Liver (tissue), 8 donors: ENCODE measurements at regions not wholly inside any gene's neighbourhood (a gene's known extent, or its start where the extent isn't known, plus 50 kb on each side); places are given as distances from the start of the nearest gene placed in this dataset.

Experiments used
- DNase-seq: peaks from one replicate; pipeline ENCODE4 v3.0.0-alpha.2; 2017; ENCODE audit warnings: low spot score
- H3K27ac ChIP-seq, 2 donors: one replicate each; pipeline ENCODE4 v1.7.0; 2013; ENCODE audit warnings: inconsistent platforms in 2 of 2, low read length in 2 of 2, control low read depth in 1 of 2, low read depth in 1 of 2, mild to moderate bottlenecking in 1 of 2
- H3K27me3 ChIP-seq, 4 donors: one replicate each; pipeline versions ENCODE4 v1.6.1 to v1.7.0; 2013; ENCODE audit warnings: low read length in 3 of 4, inconsistent platforms in 1 of 4, mild to moderate bottlenecking in 1 of 4, moderate library complexity in 1 of 4; ENCODE audit not compliant: control insufficient read depth in 4 of 4, insufficient read depth in 4 of 4
- H3K36me3 ChIP-seq, 4 donors: one replicate each; pipeline versions ENCODE4 v1.6.1 to v1.7.0; 2013; ENCODE audit warnings: low read length in 3 of 4, mild to moderate bottlenecking in 3 of 4, low read depth in 1 of 4, moderate library complexity in 1 of 4; ENCODE audit not compliant: control insufficient read depth in 4 of 4, insufficient read depth in 3 of 4
- H3K4me1 ChIP-seq, 4 donors: one replicate each; pipeline versions ENCODE4 v1.6.1 to v1.7.0; 2013; ENCODE audit warnings: low read length in 3 of 4, mild to moderate bottlenecking in 3 of 4, moderate library complexity in 1 of 4; ENCODE audit not compliant: control insufficient read depth in 4 of 4, insufficient read depth in 4 of 4
- H3K4me3 ChIP-seq, 3 donors: one replicate each; pipeline versions ENCODE4 v1.6.1 to v1.7.0; 2013; ENCODE audit warnings: low read length in 3 of 3, control low read depth in 1 of 3, low read depth in 1 of 3, mild to moderate bottlenecking in 1 of 3
- H3K9ac ChIP-seq, 2 donors: one replicate each; pipeline ENCODE4 v1.7.0; 2013; ENCODE audit warnings: low read length in 2 of 2, mild to moderate bottlenecking in 2 of 2, moderate library complexity in 2 of 2, control low read depth in 1 of 2, low read depth in 1 of 2
- H3K9me3 ChIP-seq, 4 donors: one replicate each; pipeline versions ENCODE4 v1.6.1 to v1.7.0; 2013; ENCODE audit warnings: low read length in 3 of 4; ENCODE audit not compliant: control insufficient read depth in 4 of 4
- ATF3 ChIP-seq: IDR thresholded peaks from 2 replicates; pipeline ENCODE4 v1.6.1; 2016; ENCODE audit warnings: antibody characterized with exemption
- CTCF ChIP-seq: fragments of 150-350 bp; IDR thresholded peaks from 2 replicates; pipeline ENCODE4 v1.5.1; 2017; ENCODE audit warnings: improper control_type of control experiment, low read depth, low read length; ENCODE audit not compliant: missing input control
- EGR1 ChIP-seq, 2 donors: IDR thresholded peaks; 2 replicates each; pipeline ENCODE4 v1.6.1; 2016 to 2018; ENCODE audit warnings: antibody characterized with exemption in 2 of 2, low read depth in 2 of 2
- FOXA1 ChIP-seq: IDR thresholded peaks from 2 replicates; pipeline ENCODE4 v1.6.1; 2016; ENCODE audit warnings: antibody characterized with exemption
- FOXA2 ChIP-seq: IDR thresholded peaks from 2 replicates; pipeline ENCODE4 v1.6.1; 2016; ENCODE audit warnings: antibody characterized with exemption
- GABPA ChIP-seq, 2 donors: IDR thresholded peaks in 1 of 2; conservative IDR thresholded peaks in 1 of 2; 2 replicates each; pipeline ENCODE4 v1.6.1; 2016; ENCODE audit warnings: antibody characterized with exemption in 2 of 2, mild to moderate bottlenecking in 1 of 2, moderate library complexity in 1 of 2
- HNF4G ChIP-seq: IDR thresholded peaks from 2 replicates; pipeline ENCODE4 v1.6.1; 2016; ENCODE audit warnings: antibody characterized with exemption
- JUND ChIP-seq, 2 donors: IDR thresholded peaks; 2 replicates each; pipeline ENCODE4 v1.6.1; 2016; ENCODE audit warnings: antibody characterized with exemption in 2 of 2
- MAX ChIP-seq: IDR thresholded peaks from 2 replicates; pipeline ENCODE4 v1.6.1; 2016; ENCODE audit warnings: antibody characterized with exemption
- NR2F2 ChIP-seq: IDR thresholded peaks from 2 replicates; pipeline ENCODE4 v1.6.1; 2016; ENCODE audit warnings: antibody characterized with exemption
- RAD21 ChIP-seq, 2 donors: IDR thresholded peaks; 2 replicates each; pipeline ENCODE4 v1.6.1; 2016; ENCODE audit warnings: antibody characterized with exemption in 2 of 2, mild to moderate bottlenecking in 2 of 2
- REST ChIP-seq: IDR thresholded peaks from 2 replicates; pipeline ENCODE4 v1.6.1; 2016; ENCODE audit warnings: antibody characterized with exemption, mild to moderate bottlenecking
- RXRA ChIP-seq, 2 donors: IDR thresholded peaks; 2 replicates each; pipeline ENCODE4 v1.6.1; 2017 to 2018; ENCODE audit warnings: antibody characterized with exemption in 2 of 2, mild to moderate bottlenecking in 1 of 2
- SP1 ChIP-seq: IDR thresholded peaks from 2 replicates; pipeline ENCODE4 v1.6.1; 2018; ENCODE audit warnings: antibody characterized with exemption, mild to moderate bottlenecking
- TAF1 ChIP-seq: conservative IDR thresholded peaks from 2 replicates; pipeline ENCODE4 v1.6.1; 2016; ENCODE audit warnings: antibody characterized with exemption, mild to moderate bottlenecking
- YY1 ChIP-seq: IDR thresholded peaks from 2 replicates; pipeline ENCODE4 v1.6.1; 2016; ENCODE audit warnings: antibody characterized with exemption, mild to moderate bottlenecking
- WGBS: extraction: QIAGEN DNeasy Blood & Tissue Kit; methylation state at CpG from one replicate; pipeline ENCODE4 v1.1.7; 2013; 5-methylcytosine and 5-hydroxymethylcytosine counted together
- TF ChIP-seq, protein P1 (sequence below): IDR thresholded peaks from 2 replicates; pipeline ENCODE4 v1.6.1; 2016; ENCODE audit warnings: antibody characterized with exemption
- donor health status: healthy.
- donor health status: healthy.
- donor health status: healthy.
- donor health status: healthy.
- donor health status: healthy.

GRCh38 chr5:39767916-39768315 lies 343.1 kb upstream of the DAB2 start:
- DNase-seq, result no peak
- Histone ChIP-seq H3K4me3 (no peak overlapping the region), H3K4me1 (no peaks in the 10 kb centered on the region), H3K27me3 (peaks cover 0 to 8% (median 0%) of the 10 kb centered on the region in 4 donors), H3K9ac (no peak overlapping the region), H3K36me3 (no peaks in the 10 kb centered on the region), H3K9me3 (peaks cover 0 to 1% (median 0%) of the 10 kb centered on the region in 4 donors), H3K27ac (no peak overlapping the region)
- 91% methylated on average over 5 of the region's 5 CpGs for WGBS
- no peak for TF ChIP-seq FOXA2
- no peak for TF ChIP-seq FOXA1
- no peak for TF ChIP-seq JUND (IDR thresholded peaks at IDR 0.05)
- TF ChIP-seq NR2F2, result no peak
- TF ChIP-seq YY1, result no peak
- TF ChIP-seq TAF1, result no peak
- TF ChIP-seq EGR1 (IDR thresholded peaks at IDR 0.05; ENCODE audit: low read depth in 2 of 2), result no peak
- no peak for TF ChIP-seq HNF4G
- TF ChIP-seq ATF3, result no peak
- no peak for TF ChIP-seq SP1
- TF ChIP-seq MAX, result no peak
- no peak for TF ChIP-seq RXRA (IDR thresholded peaks at IDR 0.05)

GRCh38 chr5:39765366-39765765 lies 340.6 kb upstream of the DAB2 start:
- 58% methylated on average over 2 of the region's 2 CpGs for WGBS
- no peak for DNase-seq
- peaks cover 0 to 5% (median 0%) of the 10 kb centered on the region in 4 donors for H3K27me3 ChIP-seq
- peaks cover 0 to 1% (median 0%) of the 10 kb centered on the region in 4 donors for H3K9me3 ChIP-seq
- no peaks in the 10 kb centered on the region for H3K4me1 ChIP-seq
- H3K36me3 ChIP-seq, result no peaks in the 10 kb centered on the region
- no peak overlapping the region for H3K27ac ChIP-seq
- no peak overlapping the region for H3K9ac ChIP-seq
- no peak for TF ChIP-seq EGR1 (IDR thresholded peaks at IDR 0.05; ENCODE audit: low read depth in 2 of 2)
- TF ChIP-seq RAD21 (IDR thresholded peaks at IDR 0.05), result no peak
- no peak overlapping the region for H3K4me3 ChIP-seq

DNA sequence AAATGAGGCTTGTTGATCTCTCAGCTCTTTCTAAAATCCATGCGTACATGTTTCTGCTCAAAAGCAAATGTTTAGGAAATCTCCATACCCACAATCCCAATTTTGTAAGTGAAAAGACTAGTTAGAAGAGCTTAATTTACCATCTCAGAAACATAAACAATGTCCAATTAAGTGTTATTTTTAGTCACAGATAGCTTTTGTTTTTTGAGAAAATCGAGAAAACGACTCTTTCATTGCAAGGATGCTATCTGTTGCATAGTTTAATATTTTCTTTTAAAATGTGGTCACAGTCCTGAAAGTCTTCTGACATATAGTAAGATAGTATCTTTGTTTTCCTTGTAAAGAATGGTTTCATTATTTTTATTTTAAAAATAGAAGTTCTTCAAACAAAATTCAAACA lies 338.0 kb upstream of the DAB2 start:
- TF ChIP-seq GABPA (IDR thresholded peaks at IDR 0.05 in 1 of 2, conservative IDR thresholded peaks at IDR 0.05 in 1 of 2) (no peak), FOXA2 (no peak), CTCF (no peak), FOXA1 (no peak), RAD21 (IDR thresholded peaks at IDR 0.05) (no peak), MAX (no peak), RXRA (IDR thresholded peaks at IDR 0.05) (no peak), SP1 (no peak), REST (no peak), ATF3 (no peak), JUND (IDR thresholded peaks at IDR 0.05) (no peak), YY1 (no peak)
- TF ChIP-seq, protein P1, sequence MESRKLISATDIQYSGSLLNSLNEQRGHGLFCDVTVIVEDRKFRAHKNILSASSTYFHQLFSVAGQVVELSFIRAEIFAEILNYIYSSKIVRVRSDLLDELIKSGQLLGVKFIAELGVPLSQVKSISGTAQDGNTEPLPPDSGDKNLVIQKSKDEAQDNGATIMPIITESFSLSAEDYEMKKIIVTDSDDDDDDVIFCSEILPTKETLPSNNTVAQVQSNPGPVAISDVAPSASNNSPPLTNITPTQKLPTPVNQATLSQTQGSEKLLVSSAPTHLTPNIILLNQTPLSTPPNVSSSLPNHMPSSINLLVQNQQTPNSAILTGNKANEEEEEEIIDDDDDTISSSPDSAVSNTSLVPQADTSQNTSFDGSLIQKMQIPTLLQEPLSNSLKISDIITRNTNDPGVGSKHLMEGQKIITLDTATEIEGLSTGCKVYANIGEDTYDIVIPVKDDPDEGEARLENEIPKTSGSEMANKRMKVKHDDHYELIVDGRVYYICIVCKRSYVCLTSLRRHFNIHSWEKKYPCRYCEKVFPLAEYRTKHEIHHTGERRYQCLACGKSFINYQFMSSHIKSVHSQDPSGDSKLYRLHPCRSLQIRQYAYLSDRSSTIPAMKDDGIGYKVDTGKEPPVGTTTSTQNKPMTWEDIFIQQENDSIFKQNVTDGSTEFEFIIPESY, result no peak
- DNase-seq, result no peak
- H3K36me3 ChIP-seq, result no peaks in the 10 kb centered on the region
- no peak overlapping the region for H3K27ac ChIP-seq
- no peak overlapping the region for H3K4me3 ChIP-seq
- H3K4me1 ChIP-seq, result no peaks in the 10 kb centered on the region
- WGBS, result 82% methylated on average over 3 of the region's 3 CpGs
- H3K27me3 ChIP-seq, result peaks cover 0 to 7% (median 0%) of the 10 kb centered on the region in 4 donors
- no peaks in the 10 kb centered on the region for H3K9me3 ChIP-seq
- H3K9ac ChIP-seq, result no peak overlapping the region
